B cell (primary cell): ENCODE measurements at regions not wholly inside any gene's neighbourhood (a gene's known extent, or its start where the extent isn't known, plus 50 kb on each side); places are given as distances from the start of the nearest gene placed in this dataset.

Experiments
- ATAC-seq: fragments of 200-7000 bp; cut with Tn5 transposase; one replicate; pipeline ENCODE4 v1.10.0; 2021; ENCODE audit warnings: low read depth, mild to moderate bottlenecking, moderate number of reproducible peaks, moderate library complexity
- CTCF ChIA-PET: fragments of 350-600 bp; sonication (Branson Sonifier 250); formaldehyde crosslinking; loops from one replicate; lab custom pipeline; 2021; ENCODE audit warnings: antibody characterized with exemption, inconsistent platforms; lab: Charles Lee
- POLR2A ChIA-PET: fragments of 350-600 bp; sonication (Branson Sonifier 250); formaldehyde crosslinking; loops from one replicate; lab custom pipeline; 2021; ENCODE audit warnings: antibody characterized with exemption; lab: Charles Lee
- DNase-seq: peaks from one replicate; pipeline ENCODE4 v3.0.0; 2013
- H2AFZ ChIP-seq: 2 replicates; pipeline ENCODE4 v1.6.1; 2012; ENCODE audit warnings: mild to moderate bottlenecking, low read depth, low read length; ENCODE audit not compliant: insufficient read depth, poor library complexity, severe bottlenecking
- H3K27ac ChIP-seq, 2 donors: 1 replicate in 1 of 2; 2 replicates in 1 of 2; pipeline ENCODE4 v1.5.1; 2012 to 2013; ENCODE audit warnings: low read length in 2 of 2, mild to moderate bottlenecking in 2 of 2, moderate library complexity in 1 of 2
- H3K27me3 ChIP-seq, 4 experiments: fragments of 200-600 bp in 1 of 4; sonication (generic) in 1 of 4; replicated peaks in 1 of 4; 1 replicate in 2 of 4; 2 replicates in 2 of 4; pipeline versions ENCODE4 v1.6.1 to v1.7.0; 2013 to 2016; ENCODE audit warnings: low read length in 3 of 4, mild to moderate bottlenecking in 2 of 4, mixed read lengths in 1 of 4, moderate library complexity in 1 of 4; ENCODE audit not compliant: insufficient read depth in 4 of 4, control insufficient read depth in 3 of 4; ENCODE audit errors: control extremely low read depth in 1 of 4
- H3K36me3 ChIP-seq, 2 experiments: replicated peaks in 1 of 2; 1 replicate in 1 of 2; 2 replicates in 1 of 2; pipeline versions ENCODE4 v1.6.1 to v1.7.1; 2013; ENCODE audit warnings: low read length in 1 of 2; ENCODE audit not compliant: insufficient read depth in 2 of 2, control insufficient read depth in 1 of 2; ENCODE audit errors: control extremely low read depth in 1 of 2, extremely low read depth in 1 of 2
- H3K4me1 ChIP-seq, 2 donors: fragments of 200-600 bp in 1 of 2; sonication (generic) in 1 of 2; 1 replicate in 1 of 2; 2 replicates in 1 of 2; pipeline versions ENCODE4 v1.5.1 to v1.6.1; 2013 to 2017; ENCODE audit warnings: low read length in 2 of 2; ENCODE audit not compliant: control insufficient read depth in 2 of 2, insufficient read depth in 2 of 2
- H3K4me2 ChIP-seq: replicated peaks from 2 replicates; pipeline ENCODE3; 2012; ENCODE audit warnings: mild to moderate bottlenecking, low read depth, low read length; ENCODE audit not compliant: poor library complexity, severe bottlenecking
- H3K4me3 ChIP-seq, 5 experiments: fragments of 200-600 bp in 1 of 5; sonication (generic) in 1 of 5; 1 replicate in 3 of 5; 2 replicates in 2 of 5; pipeline versions ENCODE4 v1.5.1 to v1.7.0; 2011 to 2016; ENCODE audit warnings: low read length in 4 of 5, mild to moderate bottlenecking in 4 of 5, low read depth in 2 of 5, control low read depth in 1 of 5, moderate library complexity in 1 of 5; ENCODE audit not compliant: insufficient read depth in 1 of 5; ENCODE audit errors: control extremely low read depth in 1 of 5, extremely low read depth in 1 of 5
- H3K79me2 ChIP-seq: fragments of 200-600 bp; sonication (generic); one replicate; pipeline ENCODE4 v1.6.0; 2016; ENCODE audit warnings: low read length; ENCODE audit not compliant: control insufficient read depth, insufficient read depth
- H3K9ac ChIP-seq: fragments of 200-600 bp; sonication (generic); 2 replicates; pipeline ENCODE4 v1.6.1; 2017; ENCODE audit warnings: mild to moderate bottlenecking, low read length, moderate library complexity
- H3K9me3 ChIP-seq, 3 donors: one replicate each; pipeline versions ENCODE4 v1.6.1 to v1.7.1; 2013; ENCODE audit warnings: low read length in 2 of 3; ENCODE audit not compliant: control insufficient read depth in 2 of 3, insufficient read depth in 1 of 3; ENCODE audit errors: control extremely low read depth in 1 of 3
- H4K20me1 ChIP-seq: 2 replicates; pipeline ENCODE4 v1.6.0; 2012; ENCODE audit warnings: mild to moderate bottlenecking, low read length; ENCODE audit not compliant: insufficient read depth, control insufficient read depth, poor library complexity, severe bottlenecking
- H3K27ac Mint-ChIP-seq: one replicate; pipeline ENCODE4 v1.8.0; 2021; ENCODE audit warnings: mixed read lengths
- H3K27me3 Mint-ChIP-seq: one replicate; pipeline ENCODE4 v1.8.0; 2021; ENCODE audit warnings: mixed read lengths
- H3K4me1 Mint-ChIP-seq: one replicate; pipeline ENCODE4 v1.8.0; 2021; ENCODE audit warnings: mixed read lengths
- H3K4me3 Mint-ChIP-seq: one replicate; pipeline ENCODE4 v1.8.0; 2021; ENCODE audit warnings: mixed read lengths
- H3K9me3 Mint-ChIP-seq: one replicate; pipeline ENCODE4 v1.8.0; 2022; ENCODE audit warnings: mixed read lengths; ENCODE audit not compliant: insufficient read depth
- EZH2 ChIP-seq: IDR thresholded peaks from 2 replicates; pipeline ENCODE4 v1.6.1; 2012; ENCODE audit warnings: borderline replicate concordance, low read depth, mild to moderate bottlenecking, moderate library complexity, low read length; ENCODE audit not compliant: insufficient read depth, poor library complexity, severe bottlenecking
- WGBS: methylation state at CpG from one replicate; pipeline ENCODE4 v1.1.5; 2013; ENCODE audit warnings: missing lambda C conversion rate; ENCODE audit not compliant: insufficient coverage; 5-methylcytosine and 5-hydroxymethylcytosine counted together
- intact Hi-C: fragments of 100-400 bp; cut with micrococcal nuclease; formaldehyde crosslinking; loops from one replicate; pipeline ENCODE4 v1.10.0; 2022
- TF ChIP-seq, protein P1 (sequence below): fragments of 200-600 bp; IDR thresholded peaks from one replicate; pipeline ENCODE4 v1.8.0; 2022; ENCODE audit warnings: antibody characterized with exemption, mild to moderate bottlenecking

DNA sequence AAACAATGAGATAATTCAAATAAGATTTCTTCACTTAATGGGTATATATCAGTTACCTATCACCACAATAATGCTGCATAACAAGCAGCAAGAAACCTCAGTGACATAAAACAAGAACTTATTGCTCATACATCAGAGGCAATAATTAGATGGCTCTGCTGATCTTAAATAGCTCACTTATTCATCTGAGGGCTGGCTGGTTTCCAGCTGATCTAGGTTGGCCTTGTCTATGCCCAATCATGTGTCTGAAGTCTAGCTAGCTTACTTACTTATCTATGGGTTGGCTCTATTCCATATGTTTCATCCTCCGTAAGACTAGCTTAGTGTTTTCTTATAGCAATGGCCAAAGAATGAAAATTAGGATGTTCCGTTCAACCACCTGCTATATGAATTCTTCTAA is 109.4 kb upstream of the AGTR1 start:
- DNase-seq (no peak), ATAC-seq (no peak)
- no peaks in the 10 kb centered on the region for H4K20me1 ChIP-seq
- no peak overlapping the region for H3K4me2 ChIP-seq
- H3K4me3 ChIP-seq = no peak overlapping the region
- no peaks in the 10 kb centered on the region for H3K27me3 ChIP-seq
- TF ChIP-seq, protein P1, sequence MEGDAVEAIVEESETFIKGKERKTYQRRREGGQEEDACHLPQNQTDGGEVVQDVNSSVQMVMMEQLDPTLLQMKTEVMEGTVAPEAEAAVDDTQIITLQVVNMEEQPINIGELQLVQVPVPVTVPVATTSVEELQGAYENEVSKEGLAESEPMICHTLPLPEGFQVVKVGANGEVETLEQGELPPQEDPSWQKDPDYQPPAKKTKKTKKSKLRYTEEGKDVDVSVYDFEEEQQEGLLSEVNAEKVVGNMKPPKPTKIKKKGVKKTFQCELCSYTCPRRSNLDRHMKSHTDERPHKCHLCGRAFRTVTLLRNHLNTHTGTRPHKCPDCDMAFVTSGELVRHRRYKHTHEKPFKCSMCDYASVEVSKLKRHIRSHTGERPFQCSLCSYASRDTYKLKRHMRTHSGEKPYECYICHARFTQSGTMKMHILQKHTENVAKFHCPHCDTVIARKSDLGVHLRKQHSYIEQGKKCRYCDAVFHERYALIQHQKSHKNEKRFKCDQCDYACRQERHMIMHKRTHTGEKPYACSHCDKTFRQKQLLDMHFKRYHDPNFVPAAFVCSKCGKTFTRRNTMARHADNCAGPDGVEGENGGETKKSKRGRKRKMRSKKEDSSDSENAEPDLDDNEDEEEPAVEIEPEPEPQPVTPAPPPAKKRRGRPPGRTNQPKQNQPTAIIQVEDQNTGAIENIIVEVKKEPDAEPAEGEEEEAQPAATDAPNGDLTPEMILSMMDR = no peak
- no peak for TF ChIP-seq EZH2
- H3K9ac ChIP-seq = no peak overlapping the region
- no peaks in the 10 kb centered on the region for H3K4me1 ChIP-seq
- no peaks in the 10 kb centered on the region for H3K36me3 ChIP-seq
- no CpG with 5 or more reads among the region's 2 CpGs for WGBS
- no peak overlapping the region for H3K27ac ChIP-seq
- Mint-ChIP-seq H3K27ac (no peak overlapping the region), H3K9me3 (no peaks in the 10 kb centered on the region), H3K4me1 (no peaks in the 10 kb centered on the region), H3K4me3 (no peak overlapping the region), H3K27me3 (no peaks in the 10 kb centered on the region)
- no peaks in the 10 kb centered on the region for H3K79me2 ChIP-seq
- CTCF ChIA-PET = no interaction called here
- intact Hi-C loops = no loop called here
- POLR2A ChIA-PET = no interaction called here
- no peak overlapping the region for H2AFZ ChIP-seq
- H3K9me3 ChIP-seq = no peaks in the 10 kb centered on the region

DNA sequence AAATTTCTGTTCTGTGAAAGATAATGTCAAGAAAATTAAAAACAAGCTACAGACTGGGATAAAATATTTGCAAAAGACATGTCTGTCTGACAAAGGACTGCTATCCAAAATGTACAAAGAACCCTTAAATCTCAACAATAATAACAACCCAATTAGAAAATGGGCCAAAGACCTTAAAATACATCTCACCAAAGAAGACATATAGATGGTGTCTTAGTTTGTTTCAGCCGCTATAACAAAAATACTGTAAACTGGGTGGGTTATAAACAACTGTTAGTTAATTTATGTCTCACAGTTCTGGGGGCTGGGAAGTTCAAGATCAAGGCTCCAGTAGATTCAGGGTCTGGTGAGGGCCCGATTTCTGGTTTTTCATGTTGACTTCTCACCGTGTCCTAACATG is 106.2 kb upstream of the AGTR1 start:
- WGBS = 83% methylated on average over 1 of the region's 3 CpGs
- H3K4me3 ChIP-seq = no peak overlapping the region
- H3K36me3 ChIP-seq = no peaks in the 10 kb centered on the region
- Mint-ChIP-seq H3K4me1 (no peaks in the 10 kb centered on the region), H3K4me3 (no peak overlapping the region), H3K27ac (no peak overlapping the region), H3K27me3 (no peaks in the 10 kb centered on the region), H3K9me3 (no peaks in the 10 kb centered on the region)
- TF ChIP-seq EZH2 = no peak
- TF ChIP-seq, protein P1 = no peak
- H3K27ac ChIP-seq = no peak overlapping the region
- H3K4me1 ChIP-seq = no peaks in the 10 kb centered on the region
- H3K9me3 ChIP-seq = no peaks in the 10 kb centered on the region
- no peak overlapping the region for H2AFZ ChIP-seq
- no peak for ATAC-seq
- DNase-seq = no peak
- no peaks in the 10 kb centered on the region for H4K20me1 ChIP-seq
- intact Hi-C loops = loop anchor here (5.0 kb wide), 1 partner anchor 1794 kb away; no protein-coding TSS in a partner anchor
- ChIA-PET CTCF (no interaction called here), POLR2A (no interaction called here)
- no peaks in the 10 kb centered on the region for H3K27me3 ChIP-seq
- H3K9ac ChIP-seq = no peak overlapping the region
- no peaks in the 10 kb centered on the region for H3K79me2 ChIP-seq
- no peak overlapping the region for H3K4me2 ChIP-seq
